Liver (tissue), 8 donors: ENCODE measurements at regions not wholly inside any gene's neighbourhood (a gene's known extent, or its start where the extent isn't known, plus 50 kb on each side); places are given as distances from the start of the nearest gene placed in this dataset.

Experiments used
- DNase-seq: peaks from one replicate; pipeline ENCODE4 v3.0.0-alpha.2; 2017; ENCODE audit warnings: low spot score
- H3K27ac ChIP-seq, 2 donors: one replicate each; pipeline ENCODE4 v1.7.0; 2013; ENCODE audit warnings: inconsistent platforms in 2 of 2, low read length in 2 of 2, control low read depth in 1 of 2, low read depth in 1 of 2, mild to moderate bottlenecking in 1 of 2
- H3K27me3 ChIP-seq, 4 donors: one replicate each; pipeline versions ENCODE4 v1.6.1 to v1.7.0; 2013; ENCODE audit warnings: low read length in 3 of 4, inconsistent platforms in 1 of 4, mild to moderate bottlenecking in 1 of 4, moderate library complexity in 1 of 4; ENCODE audit not compliant: control insufficient read depth in 4 of 4, insufficient read depth in 4 of 4
- H3K36me3 ChIP-seq, 4 donors: one replicate each; pipeline versions ENCODE4 v1.6.1 to v1.7.0; 2013; ENCODE audit warnings: low read length in 3 of 4, mild to moderate bottlenecking in 3 of 4, low read depth in 1 of 4, moderate library complexity in 1 of 4; ENCODE audit not compliant: control insufficient read depth in 4 of 4, insufficient read depth in 3 of 4
- H3K4me1 ChIP-seq, 4 donors: one replicate each; pipeline versions ENCODE4 v1.6.1 to v1.7.0; 2013; ENCODE audit warnings: low read length in 3 of 4, mild to moderate bottlenecking in 3 of 4, moderate library complexity in 1 of 4; ENCODE audit not compliant: control insufficient read depth in 4 of 4, insufficient read depth in 4 of 4
- H3K4me3 ChIP-seq, 3 donors: one replicate each; pipeline versions ENCODE4 v1.6.1 to v1.7.0; 2013; ENCODE audit warnings: low read length in 3 of 3, control low read depth in 1 of 3, low read depth in 1 of 3, mild to moderate bottlenecking in 1 of 3
- H3K9ac ChIP-seq, 2 donors: one replicate each; pipeline ENCODE4 v1.7.0; 2013; ENCODE audit warnings: low read length in 2 of 2, mild to moderate bottlenecking in 2 of 2, moderate library complexity in 2 of 2, control low read depth in 1 of 2, low read depth in 1 of 2
- H3K9me3 ChIP-seq, 4 donors: one replicate each; pipeline versions ENCODE4 v1.6.1 to v1.7.0; 2013; ENCODE audit warnings: low read length in 3 of 4; ENCODE audit not compliant: control insufficient read depth in 4 of 4
- ATF3 ChIP-seq: IDR thresholded peaks from 2 replicates; pipeline ENCODE4 v1.6.1; 2016; ENCODE audit warnings: antibody characterized with exemption
- CTCF ChIP-seq: fragments of 150-350 bp; IDR thresholded peaks from 2 replicates; pipeline ENCODE4 v1.5.1; 2017; ENCODE audit warnings: improper control_type of control experiment, low read depth, low read length; ENCODE audit not compliant: missing input control
- EGR1 ChIP-seq, 2 donors: IDR thresholded peaks; 2 replicates each; pipeline ENCODE4 v1.6.1; 2016 to 2018; ENCODE audit warnings: antibody characterized with exemption in 2 of 2, low read depth in 2 of 2
- FOXA1 ChIP-seq: IDR thresholded peaks from 2 replicates; pipeline ENCODE4 v1.6.1; 2016; ENCODE audit warnings: antibody characterized with exemption
- FOXA2 ChIP-seq: IDR thresholded peaks from 2 replicates; pipeline ENCODE4 v1.6.1; 2016; ENCODE audit warnings: antibody characterized with exemption
- GABPA ChIP-seq, 2 donors: IDR thresholded peaks in 1 of 2; conservative IDR thresholded peaks in 1 of 2; 2 replicates each; pipeline ENCODE4 v1.6.1; 2016; ENCODE audit warnings: antibody characterized with exemption in 2 of 2, mild to moderate bottlenecking in 1 of 2, moderate library complexity in 1 of 2
- HNF4A ChIP-seq, 2 donors: conservative IDR thresholded peaks; 2 replicates each; pipeline ENCODE4 v1.6.1; 2016; ENCODE audit warnings: antibody characterized with exemption in 2 of 2, mild to moderate bottlenecking in 2 of 2
- HNF4G ChIP-seq: IDR thresholded peaks from 2 replicates; pipeline ENCODE4 v1.6.1; 2016; ENCODE audit warnings: antibody characterized with exemption
- JUND ChIP-seq, 2 donors: IDR thresholded peaks; 2 replicates each; pipeline ENCODE4 v1.6.1; 2016; ENCODE audit warnings: antibody characterized with exemption in 2 of 2
- MAX ChIP-seq: IDR thresholded peaks from 2 replicates; pipeline ENCODE4 v1.6.1; 2016; ENCODE audit warnings: antibody characterized with exemption
- NR2F2 ChIP-seq: IDR thresholded peaks from 2 replicates; pipeline ENCODE4 v1.6.1; 2016; ENCODE audit warnings: antibody characterized with exemption
- RAD21 ChIP-seq, 2 donors: IDR thresholded peaks; 2 replicates each; pipeline ENCODE4 v1.6.1; 2016; ENCODE audit warnings: antibody characterized with exemption in 2 of 2, mild to moderate bottlenecking in 2 of 2
- REST ChIP-seq: IDR thresholded peaks from 2 replicates; pipeline ENCODE4 v1.6.1; 2016; ENCODE audit warnings: antibody characterized with exemption, mild to moderate bottlenecking
- RXRA ChIP-seq, 2 donors: IDR thresholded peaks; 2 replicates each; pipeline ENCODE4 v1.6.1; 2017 to 2018; ENCODE audit warnings: antibody characterized with exemption in 2 of 2, mild to moderate bottlenecking in 1 of 2
- SP1 ChIP-seq: IDR thresholded peaks from 2 replicates; pipeline ENCODE4 v1.6.1; 2018; ENCODE audit warnings: antibody characterized with exemption, mild to moderate bottlenecking
- TAF1 ChIP-seq: conservative IDR thresholded peaks from 2 replicates; pipeline ENCODE4 v1.6.1; 2016; ENCODE audit warnings: antibody characterized with exemption, mild to moderate bottlenecking
- YY1 ChIP-seq: IDR thresholded peaks from 2 replicates; pipeline ENCODE4 v1.6.1; 2016; ENCODE audit warnings: antibody characterized with exemption, mild to moderate bottlenecking
- ZBTB33 ChIP-seq: IDR thresholded peaks from 2 replicates; pipeline ENCODE4 v1.6.1; 2016; ENCODE audit warnings: antibody characterized with exemption
- WGBS: extraction: QIAGEN DNeasy Blood & Tissue Kit; methylation state at CpG from one replicate; pipeline ENCODE4 v1.1.7; 2013; 5-methylcytosine and 5-hydroxymethylcytosine counted together
- donor health status: healthy.
- donor health status: healthy.
- donor health status: healthy.
- donor health status: healthy.
- donor health status: healthy.

- H3K27ac ChIP-seq, result no peak overlapping the region
- no peak overlapping the region for H3K9ac ChIP-seq
- no peak for DNase-seq
- peaks cover 0 to 2% (median 0%) of the 10 kb centered on the region in 4 donors for H3K4me1 ChIP-seq
- 87% methylated on average over 3 of the region's 3 CpGs for WGBS
- no peaks in the 10 kb centered on the region for H3K36me3 ChIP-seq
- H3K9me3 ChIP-seq, result no peaks in the 10 kb centered on the region
- no peaks in the 10 kb centered on the region for H3K27me3 ChIP-seq
- no peak for TF ChIP-seq FOXA2
- TF ChIP-seq EGR1 (IDR thresholded peaks at IDR 0.05; ENCODE audit: low read depth in 2 of 2), result no peak
- no peak for TF ChIP-seq JUND (IDR thresholded peaks at IDR 0.05)
- no peak for TF ChIP-seq TAF1
- TF ChIP-seq YY1, result no peak
- TF ChIP-seq NR2F2, result no peak
- no peak for TF ChIP-seq ATF3
- TF ChIP-seq HNF4G, result no peak
- no peak for TF ChIP-seq GABPA (IDR thresholded peaks at IDR 0.05 in 1 of 2, conservative IDR thresholded peaks at IDR 0.05 in 1 of 2)
- TF ChIP-seq RXRA (IDR thresholded peaks at IDR 0.05), result no peak
- no peak for TF ChIP-seq SP1
- no peak for TF ChIP-seq CTCF
- no peak for TF ChIP-seq REST
- TF ChIP-seq MAX, result no peak
- TF ChIP-seq RAD21 (IDR thresholded peaks at IDR 0.05), result no peak
- TF ChIP-seq ZBTB33, result no peak
- TF ChIP-seq HNF4A (conservative IDR thresholded peaks at IDR 0.05), result no peak
- TF ChIP-seq FOXA1, result no peak
- H3K4me3 ChIP-seq, result no peak overlapping the region
Measured at GRCh38 chr13:50595196-50595595, 248.3 kb downstream of the DLEU7 start.
